Sigmoid colon (tissue), 3 donors: ENCODE measurements at regions not wholly inside any gene's neighbourhood (a gene's known extent, or its start where the extent isn't known, plus 50 kb on each side); places are given as distances from the start of the nearest gene placed in this dataset.

ENCODE experiments used
- CTCF ChIP-seq, 4 experiments: fragments of 450-650 bp in 3 of 4; fragments of 200-600 bp in 1 of 4; IDR thresholded peaks; one replicate each; pipeline ENCODE4 v1.5.1; 2016 to 2019; ENCODE audit warnings: antibody characterized with exemption in 4 of 4, mild to moderate bottlenecking in 3 of 4, moderate library complexity in 2 of 4
- POLR2A ChIP-seq, 2 donors: fragments of 450-650 bp; IDR thresholded peaks; one replicate each; pipeline ENCODE4 v1.6.1; 2016; ENCODE audit warnings: antibody characterized with exemption in 2 of 2, mild to moderate bottlenecking in 2 of 2, moderate library complexity in 2 of 2

DNA sequence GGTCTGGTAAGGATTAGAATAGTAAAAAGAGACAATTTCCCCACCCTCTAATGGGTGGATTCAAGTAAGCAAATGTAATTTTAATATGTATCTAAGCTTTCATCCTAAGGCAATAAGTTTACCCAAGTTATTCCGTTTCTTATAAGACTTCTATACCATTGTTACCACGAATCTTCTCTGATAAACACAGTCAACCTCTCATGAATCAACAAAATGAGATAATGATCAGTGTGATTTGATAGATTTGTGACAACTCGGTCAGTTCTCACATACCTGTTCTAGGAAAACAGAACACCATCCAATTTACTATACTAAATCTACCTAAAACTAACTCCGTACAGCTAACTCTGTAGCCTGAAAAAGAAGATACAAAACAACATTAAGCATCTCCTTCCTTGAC is 342.1 kb downstream of the TBL1XR1 start:
- TF ChIP-seq CTCF (IDR thresholded peaks at IDR 0.05) (no peak), POLR2A (IDR thresholded peaks at IDR 0.05) (no peak)
